GM19043 (cell line): ENCODE measurements at regions not wholly inside any gene's neighbourhood (a gene's known extent, or its start where the extent isn't known, plus 50 kb on each side); places are given as distances from the start of the nearest gene placed in this dataset.

Source experiments
- ATAC-seq: cut with Tn5 transposase; IDR thresholded peaks from one replicate; pipeline ENCODE4 v1.9.1; 2021; ENCODE audit warnings: low read depth; ENCODE audit not compliant: unreplicated experiment

GRCh38 chr18:4858379-4859127, 338.5 kb downstream of the AKAIN1 start:
- no peak for ATAC-seq

GRCh38 chr18:4854671-4855070, 342.4 kb downstream of the AKAIN1 start:
- ATAC-seq = no peak

- no peak for ATAC-seq
Measured at GRCh38 chr18:4851301-4851976, 345.6 kb downstream of the AKAIN1 start.

GRCh38 chr18:4847056-4847455, 350.0 kb downstream of the AKAIN1 start:
- no peak for ATAC-seq

- no peak for ATAC-seq
Measured at GRCh38 chr18:4844320-4844719, 352.7 kb downstream of the AKAIN1 start.

- ATAC-seq = no peak
Measured at GRCh38 chr18:4843771-4844170, 353.3 kb downstream of the AKAIN1 start.

GRCh38 chr18:4842751-4843150, 354.3 kb downstream of the AKAIN1 start:
- ATAC-seq = no peak

GRCh38 chr18:4842287-4842686, 354.8 kb downstream of the AKAIN1 start:
- ATAC-seq = no peak

- ATAC-seq = no peak
Measured at GRCh38 chr18:4839639-4840038, 357.4 kb downstream of the AKAIN1 start.

- ATAC-seq = no peak
Measured at GRCh38 chr18:4836141-4836540, 360.9 kb downstream of the AKAIN1 start.

- ATAC-seq = no peak
Measured at GRCh38 chr18:4831791-4832375, 365.2 kb downstream of the AKAIN1 start.

GRCh38 chr18:4831127-4831526, 365.9 kb downstream of the AKAIN1 start:
- no peak for ATAC-seq

GRCh38 chr18:4823091-4823490, 368.0 kb upstream of the DLGAP1 start:
- ATAC-seq = no peak

- ATAC-seq = no peak
Measured at GRCh38 chr18:4821801-4822200, 366.7 kb upstream of the DLGAP1 start.

GRCh38 chr18:4817665-4818064, 362.6 kb upstream of the DLGAP1 start:
- no peak for ATAC-seq

GRCh38 chr18:4813708-4814107, 358.6 kb upstream of the DLGAP1 start:
- no peak for ATAC-seq

- ATAC-seq = no peak
Measured at GRCh38 chr18:4808891-4809290, 353.8 kb upstream of the DLGAP1 start.

- no peak for ATAC-seq
Measured at GRCh38 chr18:4807604-4808293, 352.6 kb upstream of the DLGAP1 start.

- no peak for ATAC-seq
Measured at GRCh38 chr18:4806331-4806730, 351.2 kb upstream of the DLGAP1 start.

GRCh38 chr18:4802296-4802695, 347.2 kb upstream of the DLGAP1 start:
- ATAC-seq = no peak

- no peak for ATAC-seq
Measured at GRCh38 chr18:4801151-4801550, 346.0 kb upstream of the DLGAP1 start.
